Panc1 (cell line): ENCODE measurements at regions not wholly inside any gene's neighbourhood (a gene's known extent, or its start where the extent isn't known, plus 50 kb on each side); places are given as distances from the start of the nearest gene placed in this dataset.

ENCODE experiments used
- ATAC-seq: fragments of 200-7000 bp; cut with Tn5 transposase; 2 replicates; pipeline ENCODE4 v1.9.1; 2020; ENCODE audit warnings: mild to moderate bottlenecking, moderate library complexity
- BruUV-seq: library from RNA; stranded (reverse); fragments of 400-500 nt; replicated peaks from 2 replicates; lab custom pipeline; 2021; lab: Mats Ljungman, UMichigan
- CTCF ChIA-PET: fragments of 300-600 bp; sonication (Branson Sonifier 250); formaldehyde crosslinking; loops from one replicate; lab custom pipeline; 2022; ENCODE audit warnings: antibody characterized with exemption; lab: Charles Lee
- POLR2A ChIA-PET: fragments of 300-600 bp; sonication (Branson Sonifier 250); formaldehyde crosslinking; loops from one replicate; lab custom pipeline; 2022; ENCODE audit warnings: antibody characterized with exemption; lab: Charles Lee
- DNase-seq: peaks from one replicate; pipeline ENCODE4 v3.0.0-alpha.2; 2010; ENCODE audit warnings: low read depth, low spot score
- H3K27ac ChIP-seq: 2 replicates; pipeline ENCODE4 v1.5.1; 2011; ENCODE audit warnings: mild to moderate bottlenecking, low read length, inconsistent platforms
- H3K27me3 ChIP-seq: fragments of 200-500 bp; sonication (Bioruptor generic); 2 replicates; pipeline ENCODE4 v1.6.0; 2014; ENCODE audit warnings: low read length, inconsistent platforms; ENCODE audit not compliant: control insufficient read depth, insufficient read depth
- H3K36me3 ChIP-seq: fragments of 200-500 bp; sonication (Bioruptor generic); 2 replicates; pipeline ENCODE4 v1.5.1; 2014; ENCODE audit warnings: inconsistent platforms, mild to moderate bottlenecking, low read length, moderate library complexity; ENCODE audit not compliant: control insufficient read depth, insufficient read depth
- H3K4me1 ChIP-seq: 2 replicates; pipeline ENCODE4 v1.5.1; 2011; ENCODE audit warnings: inconsistent platforms, mild to moderate bottlenecking, low read length, moderate library complexity; ENCODE audit not compliant: control insufficient read depth, insufficient read depth
- H3K4me3 ChIP-seq, 2 experiments: 2 replicates each; pipeline ENCODE4 v1.5.1; 2011 to 2012; ENCODE audit warnings: low read depth in 2 of 2, low read length in 2 of 2, mild to moderate bottlenecking in 2 of 2, inconsistent platforms in 1 of 2, moderate library complexity in 1 of 2
- H3K9me3 ChIP-seq: fragments of 200-500 bp; sonication (Bioruptor generic); 2 replicates; pipeline ENCODE4 v1.5.1; 2014; ENCODE audit warnings: low read depth, mild to moderate bottlenecking, inconsistent platforms, low read length, moderate library complexity; ENCODE audit not compliant: control insufficient read depth, insufficient read depth
- CTCF ChIP-seq: fragments of 450-650 bp; IDR thresholded peaks from 2 replicates; pipeline ENCODE4 v1.5.1; 2017; ENCODE audit warnings: mild to moderate bottlenecking
- POLR2AphosphoS5 ChIP-seq: IDR thresholded peaks from 2 replicates; pipeline ENCODE4 v1.6.1; 2012; ENCODE audit warnings: mild to moderate bottlenecking, low read depth, low read length, moderate library complexity
- REST ChIP-seq, 2 experiments: IDR thresholded peaks; 2 replicates each; pipeline ENCODE4 v1.6.1; 2011 to 2012; ENCODE audit warnings: low read depth in 2 of 2, control low read depth in 1 of 2, low read length in 1 of 2, mild to moderate bottlenecking in 1 of 2, moderate library complexity in 1 of 2; ENCODE audit not compliant: insufficient read depth in 1 of 2
- SIN3A ChIP-seq: IDR thresholded peaks from 2 replicates; pipeline ENCODE4 v1.6.1; 2012; ENCODE audit warnings: low read depth, mild to moderate bottlenecking, low read length, moderate library complexity, borderline replicate concordance; ENCODE audit not compliant: insufficient read depth
- TCF7L2 ChIP-seq: IDR thresholded peaks from 2 replicates; pipeline ENCODE4 v1.6.1; 2011; ENCODE audit warnings: mild to moderate bottlenecking, low read depth, low read length, inconsistent platforms
- in situ Hi-C: cut with HindIII; loops from 2 replicates; pipeline ENCODE4 v1.10.0; 2016; ENCODE audit warnings: low sequenced_read_pairs, low pct_unique_long_range_greater_than_20kb
- intact Hi-C: fragments of 100-400 bp; cut with micrococcal nuclease; formaldehyde crosslinking; loops from one replicate; pipeline ENCODE4 v1.10.0; 2022; ENCODE audit not compliant: unreplicated experiment

- DNase-seq, result no peak
- H3K9me3 ChIP-seq, result no peaks in the 10 kb centered on the region
- no peaks in the 10 kb centered on the region for H3K36me3 ChIP-seq
- CTCF ChIA-PET, result no interaction called here
- no peaks in the 10 kb centered on the region for H3K27me3 ChIP-seq
- no peaks in the 10 kb centered on the region for H3K4me1 ChIP-seq
- no TSS peak for BruUV-seq
- in situ Hi-C loops (no loop called here), intact Hi-C loops (no loop called here)
- H3K4me3 ChIP-seq, result no peak overlapping the region
- TF ChIP-seq SIN3A (no peak), TCF7L2 (no peak), REST (IDR thresholded peaks at IDR 0.05; ENCODE audit: insufficient read depth in 1 of 2, low read depth in 2 of 2, low read length in 1 of 2) (no peak), CTCF (no peak), POLR2AphosphoS5 (no peak)
- no peak for ATAC-seq
- POLR2A ChIA-PET, result no interaction called here
- no peak overlapping the region for H3K27ac ChIP-seq
These were observed 161.5 kb downstream of the FOXL1 start for GRCh38 chr16:86739808-86740207.

- intact Hi-C loops, result no loop called here
- no TSS peak for BruUV-seq
- POLR2A ChIA-PET, result no interaction called here
These were observed 161.9 kb downstream of the FOXL1 start for GRCh38 chr16:86740298-86740697.

More at GRCh38 chr16:86740298-86740697, 161.9 kb downstream of the FOXL1 start:
- no peaks in the 10 kb centered on the region for H3K4me1 ChIP-seq
- no peak for TF ChIP-seq TCF7L2
- TF ChIP-seq POLR2AphosphoS5, result no peak
- TF ChIP-seq SIN3A, result no peak
- no peak for TF ChIP-seq CTCF
- TF ChIP-seq REST (IDR thresholded peaks at IDR 0.05; ENCODE audit: insufficient read depth in 1 of 2, low read depth in 2 of 2, low read length in 1 of 2), result no peak
- DNase-seq (no peak), ATAC-seq (no peak)
- CTCF ChIA-PET, result no interaction called here
- no peak overlapping the region for H3K27ac ChIP-seq
- H3K27me3 ChIP-seq, result no peaks in the 10 kb centered on the region
- H3K4me3 ChIP-seq, result no peak overlapping the region
- in situ Hi-C loops, result no loop called here
- H3K9me3 ChIP-seq, result no peaks in the 10 kb centered on the region
- H3K36me3 ChIP-seq, result no peaks in the 10 kb centered on the region
